ENCODE measurements at regions not wholly inside any gene's neighbourhood (a gene's known extent, or its start where the extent isn't known, plus 50 kb on each side); places are given as distances from the start of the nearest gene placed in this dataset.

GRCh38 chr2:15738943-15739342, 147.3 kb downstream of the DDX1 start:
- TF ChIP-seq CTCF (IDR thresholded peaks at IDR 0.05) (no peak), POLR2A (IDR thresholded peaks at IDR 0.05) (no peak)
